Ectodermal cell (in vitro differentiated cells): ENCODE measurements at regions not wholly inside any gene's neighbourhood (a gene's known extent, or its start where the extent isn't known, plus 50 kb on each side); places are given as distances from the start of the nearest gene placed in this dataset.
"Not testable (repeated sequence)": the region's sequence is repeated elsewhere in the genome, so short reads cannot be mapped to it uniquely, and the experiment has no call there.

Experiments
- H3K27ac ChIP-seq: 2 replicates; pipeline ENCODE4 v1.7.0; 2013; ENCODE audit warnings: mild to moderate bottlenecking, low read depth, low read length; ENCODE audit not compliant: insufficient read depth, poor library complexity, severe bottlenecking
- H3K27me3 ChIP-seq: 2 replicates; pipeline ENCODE4 v1.7.0; 2013; ENCODE audit warnings: mild to moderate bottlenecking, low read length; ENCODE audit not compliant: insufficient read depth, control insufficient read depth, poor library complexity, severe bottlenecking
- H3K36me3 ChIP-seq: one replicate; pipeline ENCODE4 v1.7.0; 2013; ENCODE audit warnings: low read length; ENCODE audit not compliant: control insufficient read depth, insufficient read depth
- H3K4me1 ChIP-seq: one replicate; pipeline ENCODE4 v1.7.0; 2013; ENCODE audit warnings: low read length; ENCODE audit not compliant: control insufficient read depth, insufficient read depth
- H3K4me3 ChIP-seq: 2 replicates; pipeline ENCODE4 v1.7.0; 2013; ENCODE audit warnings: low read depth, low read length, control low read depth; ENCODE audit not compliant: insufficient read depth
- H3K9me3 ChIP-seq: 2 replicates; pipeline ENCODE4 v1.7.0; 2013; ENCODE audit warnings: mild to moderate bottlenecking, low read length, moderate library complexity; ENCODE audit not compliant: control insufficient read depth
- WGBS, 2 experiments: methylation state at CpG; one replicate each; pipeline ENCODE4 v1.1.7; 2013; ENCODE audit warnings: missing lambda C conversion rate in 2 of 2; 5-methylcytosine and 5-hydroxymethylcytosine counted together

GRCh38 chr6:145158636-145159035 is 576.7 kb downstream of the EPM2A start:
- H3K4me3 ChIP-seq, result not testable (repeated sequence)
- 89 to 91% methylated on average over 1 of the region's 1 CpG for WGBS, 2 experiments

GRCh38 chr6:145159921-145160320 is 575.4 kb downstream of the EPM2A start:
- Histone ChIP-seq H3K27ac (no peak overlapping the region), H3K36me3 (no peaks in the 10 kb centered on the region), H3K27me3 (no peaks in the 10 kb centered on the region), H3K4me3 (no peak overlapping the region), H3K4me1 (no peaks in the 10 kb centered on the region), H3K9me3 (peaks cover 2% of the 10 kb centered on the region)

More at GRCh38 chr6:145158636-145159035, 576.7 kb downstream of the EPM2A start:
- not testable (repeated sequence) for H3K27ac ChIP-seq, H3K9me3 ChIP-seq, H3K36me3 ChIP-seq, H3K4me1 ChIP-seq, H3K27me3 ChIP-seq

GRCh38 chr6:145161501-145161900 is 573.8 kb downstream of the EPM2A start:
- Histone ChIP-seq H3K4me3 (no peak overlapping the region), H3K36me3 (no peaks in the 10 kb centered on the region), H3K27ac (no peak overlapping the region), H3K27me3 (no peaks in the 10 kb centered on the region), H3K9me3 (peaks cover 2% of the 10 kb centered on the region), H3K4me1 (no peaks in the 10 kb centered on the region)
- 100% methylated on average over 1 of the region's 1 CpG for WGBS, 2 experiments

- Histone ChIP-seq H3K9me3 (no peaks in the 10 kb centered on the region), H3K4me1 (peaks cover 12% of the 10 kb centered on the region), H3K36me3 (no peaks in the 10 kb centered on the region), H3K27ac (no peak overlapping the region), H3K27me3 (no peaks in the 10 kb centered on the region), H3K4me3 (no peak overlapping the region)
- 95 to 100% methylated on average over 2 of the region's 2 CpGs for WGBS, 2 experiments
Measured at GRCh38 chr6:145169726-145170224, 565.5 kb downstream of the EPM2A start.

GRCh38 chr6:145175470-145175869 is 559.9 kb downstream of the EPM2A start:
- WGBS, 2 experiments, result 88 to 97% methylated on average over 3 to 4 of the region's 6 CpGs
- H3K4me1 ChIP-seq, result peaks cover 4% of the 10 kb centered on the region
- no peaks in the 10 kb centered on the region for H3K36me3 ChIP-seq
- no peak overlapping the region for H3K27ac ChIP-seq
- no peaks in the 10 kb centered on the region for H3K9me3 ChIP-seq
- H3K27me3 ChIP-seq, result no peaks in the 10 kb centered on the region
- H3K4me3 ChIP-seq, result no peak overlapping the region

GRCh38 chr6:145178391-145178790 is 556.9 kb downstream of the EPM2A start:
- Histone ChIP-seq H3K36me3 (no peaks in the 10 kb centered on the region), H3K4me1 (no peaks in the 10 kb centered on the region), H3K27ac (no peak overlapping the region), H3K9me3 (no peaks in the 10 kb centered on the region), H3K27me3 (no peaks in the 10 kb centered on the region), H3K4me3 (no peak overlapping the region)
- WGBS, 2 experiments, result 83 to 87% methylated on average over 5 of the region's 5 CpGs

GRCh38 chr6:145187491-145188206 is 547.7 kb downstream of the EPM2A start:
- H3K27ac ChIP-seq, result no peak overlapping the region
- H3K4me3 ChIP-seq, result no peak overlapping the region
- no peaks in the 10 kb centered on the region for H3K27me3 ChIP-seq
- no peaks in the 10 kb centered on the region for H3K36me3 ChIP-seq
- H3K9me3 ChIP-seq, result no peaks in the 10 kb centered on the region
- 17 to 64% methylated on average over 1 to 2 of the region's 2 CpGs for WGBS, 2 experiments
- no peaks in the 10 kb centered on the region for H3K4me1 ChIP-seq

- Histone ChIP-seq H3K36me3 (no peaks in the 10 kb centered on the region), H3K27me3 (no peaks in the 10 kb centered on the region), H3K4me3 (no peak overlapping the region), H3K27ac (no peak overlapping the region), H3K9me3 (no peaks in the 10 kb centered on the region), H3K4me1 (no peaks in the 10 kb centered on the region)
- 88% methylated on average over 1 of the region's 1 CpG for WGBS, 2 experiments
Measured at GRCh38 chr6:145189836-145190235, 545.5 kb downstream of the EPM2A start.

- WGBS, 2 experiments, result 90 to 96% methylated on average over 3 of the region's 3 CpGs
- Histone ChIP-seq H3K27ac (no peak overlapping the region), H3K4me3 (no peak overlapping the region), H3K9me3 (no peaks in the 10 kb centered on the region), H3K27me3 (no peaks in the 10 kb centered on the region), H3K36me3 (no peaks in the 10 kb centered on the region), H3K4me1 (no peaks in the 10 kb centered on the region)
Measured at GRCh38 chr6:145194389-145194788, 540.9 kb downstream of the EPM2A start.

- Histone ChIP-seq H3K27ac (no peak overlapping the region), H3K36me3 (no peaks in the 10 kb centered on the region)
- 84 to 87% methylated on average over 1 of the region's 1 CpG for WGBS, 2 experiments
Measured at GRCh38 chr6:145199961-145200360, 535.4 kb downstream of the EPM2A start.

More at GRCh38 chr6:145199961-145200360, 535.4 kb downstream of the EPM2A start:
- no peak overlapping the region for H3K4me3 ChIP-seq
- no peaks in the 10 kb centered on the region for H3K4me1 ChIP-seq
- no peaks in the 10 kb centered on the region for H3K27me3 ChIP-seq
- no peaks in the 10 kb centered on the region for H3K9me3 ChIP-seq
